ENCODE measurements at regions not wholly inside any gene's neighbourhood (a gene's known extent, or its start where the extent isn't known, plus 50 kb on each side); places are given as distances from the start of the nearest gene placed in this dataset.
"Not testable (repeated sequence)": the region's sequence is repeated elsewhere in the genome, so short reads cannot be mapped to it uniquely, and the experiment has no call there.

- no peaks in the 10 kb centered on the region for H3K9me3 Mint-ChIP-seq (ENCODE audit: low read depth)
- H3K27ac Mint-ChIP-seq = no peak overlapping the region
- H3K4me3 Mint-ChIP-seq (ENCODE audit: low read depth) = no peak overlapping the region
- peaks cover 2% of the 10 kb centered on the region for H3K27me3 Mint-ChIP-seq
- TF ChIP-seq, protein P1, sequence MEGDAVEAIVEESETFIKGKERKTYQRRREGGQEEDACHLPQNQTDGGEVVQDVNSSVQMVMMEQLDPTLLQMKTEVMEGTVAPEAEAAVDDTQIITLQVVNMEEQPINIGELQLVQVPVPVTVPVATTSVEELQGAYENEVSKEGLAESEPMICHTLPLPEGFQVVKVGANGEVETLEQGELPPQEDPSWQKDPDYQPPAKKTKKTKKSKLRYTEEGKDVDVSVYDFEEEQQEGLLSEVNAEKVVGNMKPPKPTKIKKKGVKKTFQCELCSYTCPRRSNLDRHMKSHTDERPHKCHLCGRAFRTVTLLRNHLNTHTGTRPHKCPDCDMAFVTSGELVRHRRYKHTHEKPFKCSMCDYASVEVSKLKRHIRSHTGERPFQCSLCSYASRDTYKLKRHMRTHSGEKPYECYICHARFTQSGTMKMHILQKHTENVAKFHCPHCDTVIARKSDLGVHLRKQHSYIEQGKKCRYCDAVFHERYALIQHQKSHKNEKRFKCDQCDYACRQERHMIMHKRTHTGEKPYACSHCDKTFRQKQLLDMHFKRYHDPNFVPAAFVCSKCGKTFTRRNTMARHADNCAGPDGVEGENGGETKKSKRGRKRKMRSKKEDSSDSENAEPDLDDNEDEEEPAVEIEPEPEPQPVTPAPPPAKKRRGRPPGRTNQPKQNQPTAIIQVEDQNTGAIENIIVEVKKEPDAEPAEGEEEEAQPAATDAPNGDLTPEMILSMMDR (IDR thresholded peaks at IDR 0.05; ENCODE audit: unreplicated experiment) = no peak
- H3K4me1 Mint-ChIP-seq (ENCODE audit: low read depth) = peaks cover 14% of the 10 kb centered on the region
- no peak for DNase-seq (ENCODE audit: low spot score, unreplicated experiment)
- no peaks in the 10 kb centered on the region for H3K36me3 Mint-ChIP-seq (ENCODE audit: insufficient read depth)
These were observed 285.4 kb downstream of the C11orf87 start for GRCh38 chr11:109707411-109707810.

DNA sequence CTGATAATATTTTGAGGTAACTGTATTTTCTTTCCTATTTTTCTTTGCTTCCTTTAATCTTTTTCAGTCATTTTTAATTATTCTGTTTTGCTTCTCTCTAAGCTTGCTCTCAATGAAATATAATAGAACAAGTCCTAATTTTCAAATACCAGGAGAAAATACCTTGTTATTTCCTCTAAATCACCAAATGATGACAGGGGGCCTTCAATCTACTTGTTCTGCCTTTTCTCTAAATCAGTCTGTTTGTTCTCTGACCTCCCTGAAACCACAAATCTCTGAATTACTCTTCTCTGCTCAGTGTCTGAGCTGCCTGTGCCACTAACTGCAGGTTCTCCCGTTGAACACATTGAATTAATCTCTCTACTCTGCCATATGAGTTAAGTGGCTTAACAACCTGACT lies 286.2 kb downstream of the C11orf87 start:
- no peaks in the 10 kb centered on the region for H3K36me3 Mint-ChIP-seq (ENCODE audit: insufficient read depth)
- H3K27ac Mint-ChIP-seq = no peak overlapping the region
- no peak overlapping the region for H3K4me3 Mint-ChIP-seq (ENCODE audit: low read depth)
- H3K4me1 Mint-ChIP-seq (ENCODE audit: low read depth) = peaks cover 14% of the 10 kb centered on the region
- H3K9me3 Mint-ChIP-seq (ENCODE audit: low read depth) = no peaks in the 10 kb centered on the region
- no peak for DNase-seq (ENCODE audit: low spot score, unreplicated experiment)
- TF ChIP-seq, protein P1 (IDR thresholded peaks at IDR 0.05; ENCODE audit: unreplicated experiment) = no peak
- peaks cover 2% of the 10 kb centered on the region for H3K27me3 Mint-ChIP-seq

GRCh38 chr11:109714444-109714843 lies 292.5 kb downstream of the C11orf87 start:
- H3K9me3 Mint-ChIP-seq (ENCODE audit: low read depth) = peaks cover 14% of the 10 kb centered on the region
- not testable (repeated sequence) for H3K4me1 Mint-ChIP-seq (ENCODE audit: low read depth); H3K27me3 Mint-ChIP-seq; H3K4me3 Mint-ChIP-seq (ENCODE audit: low read depth); H3K36me3 Mint-ChIP-seq (ENCODE audit: insufficient read depth); H3K27ac Mint-ChIP-seq; DNase-seq (ENCODE audit: low spot score, unreplicated experiment)

DNA sequence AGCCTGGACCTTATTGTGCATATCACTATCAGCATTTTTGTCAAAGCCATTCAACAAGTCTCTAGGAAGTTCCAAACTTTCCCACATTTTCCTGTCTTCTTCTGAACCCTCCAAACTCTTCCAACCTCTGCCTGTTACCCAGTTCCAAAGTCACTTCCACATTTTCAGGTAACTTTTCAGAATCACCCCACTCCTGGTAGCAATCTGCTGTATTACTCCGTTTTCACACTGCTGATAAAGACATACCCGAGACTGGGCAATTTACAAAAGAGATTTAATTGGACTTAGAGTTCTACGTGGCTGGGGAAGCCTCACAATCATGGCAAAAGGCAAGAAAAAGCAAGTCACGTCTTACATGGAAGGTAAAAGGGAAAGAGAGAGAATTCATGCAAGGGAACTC lies 293.4 kb downstream of the C11orf87 start:
- not testable (repeated sequence) for H3K27me3 Mint-ChIP-seq; H3K4me1 Mint-ChIP-seq (ENCODE audit: low read depth); H3K27ac Mint-ChIP-seq; DNase-seq (ENCODE audit: low spot score, unreplicated experiment); H3K4me3 Mint-ChIP-seq (ENCODE audit: low read depth); H3K36me3 Mint-ChIP-seq (ENCODE audit: insufficient read depth)
- H3K9me3 Mint-ChIP-seq (ENCODE audit: low read depth) = peaks cover 14% of the 10 kb centered on the region

DNA sequence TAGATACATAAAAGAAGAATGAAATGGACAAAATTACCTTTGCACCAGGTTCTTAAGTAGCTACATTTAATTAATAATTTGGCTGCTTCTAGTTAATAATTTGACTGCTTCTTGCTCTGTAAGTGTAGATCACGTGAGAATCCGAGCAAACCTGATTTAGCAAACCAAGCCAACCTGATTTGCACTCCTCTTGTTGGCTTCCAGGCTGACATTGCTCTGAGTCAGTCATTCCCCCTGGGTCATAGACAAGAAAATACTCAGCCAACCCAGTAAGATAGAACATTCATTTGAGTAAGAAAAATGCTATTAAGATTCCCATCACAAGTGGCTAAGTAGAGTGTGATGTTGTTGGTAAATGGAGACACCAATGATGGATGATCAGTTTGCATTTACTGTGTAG lies 304.1 kb downstream of the C11orf87 start:
- TF ChIP-seq, protein P1 (IDR thresholded peaks at IDR 0.05; ENCODE audit: unreplicated experiment) = no peak
- Mint-ChIP-seq H3K27me3 (no peaks in the 10 kb centered on the region), H3K36me3 (ENCODE audit: insufficient read depth) (no peaks in the 10 kb centered on the region), H3K4me3 (ENCODE audit: low read depth) (no peak overlapping the region), H3K4me1 (ENCODE audit: low read depth) (peaks cover 9% of the 10 kb centered on the region), H3K27ac (no peak overlapping the region), H3K9me3 (ENCODE audit: low read depth) (peaks cover 4% of the 10 kb centered on the region)
- no peak for DNase-seq (ENCODE audit: low spot score, unreplicated experiment)

DNA sequence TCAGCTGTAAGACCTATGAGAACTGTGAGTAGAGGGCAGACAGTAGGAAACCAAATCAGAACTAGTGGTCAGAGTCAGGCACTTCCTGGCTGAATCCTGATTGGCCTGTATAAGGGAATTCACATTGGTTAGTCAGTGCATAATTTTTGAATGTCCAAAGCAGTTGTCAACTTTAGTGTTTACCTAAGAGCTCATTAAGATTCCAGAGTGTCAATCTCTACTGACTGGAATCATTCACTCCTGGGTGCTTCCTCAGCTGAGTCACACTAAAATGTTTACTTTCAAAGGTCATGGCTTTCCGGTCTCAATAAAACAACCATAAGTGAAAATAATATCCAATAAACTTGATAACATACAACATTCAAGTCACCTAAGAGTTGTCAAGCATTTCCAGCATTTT lies 306.1 kb downstream of the C11orf87 start:
- no peak for DNase-seq (ENCODE audit: low spot score, unreplicated experiment)
- Mint-ChIP-seq H3K4me3 (ENCODE audit: low read depth) (no peak overlapping the region), H3K27ac (no peak overlapping the region), H3K4me1 (ENCODE audit: low read depth) (peaks cover 9% of the 10 kb centered on the region), H3K36me3 (ENCODE audit: insufficient read depth) (no peaks in the 10 kb centered on the region), H3K9me3 (ENCODE audit: low read depth) (peaks cover 4% of the 10 kb centered on the region), H3K27me3 (no peaks in the 10 kb centered on the region)
- TF ChIP-seq, protein P1 (IDR thresholded peaks at IDR 0.05; ENCODE audit: unreplicated experiment) = no peak
